HepG2 (cell line): ENCODE measurements at regions not wholly inside any gene's neighbourhood (a gene's known extent, or its start where the extent isn't known, plus 50 kb on each side); places are given as distances from the start of the nearest gene placed in this dataset.

Experiments
- ATAC-seq: fragments of 200-7000 bp; cut with Tn5 transposase; 3 replicates; pipeline ENCODE4 v1.9.1; 2020; ENCODE audit warnings: mild to moderate bottlenecking, moderate library complexity
- BruUV-seq: library from RNA; stranded (reverse); fragments of 400-500 nt; replicated peaks from 2 replicates; lab custom pipeline; 2021; lab: Mats Ljungman, UMichigan
- CTCF ChIA-PET: fragments of 300-600 bp; formaldehyde crosslinking; extraction: SDS; loops from one replicate; lab custom pipeline; 2021; ENCODE audit warnings: low total read pairs, inconsistent platforms, low intra/inter-chr PET ratio; lab: Yijun Ruan, JAX
- POLR2A ChIA-PET: fragments of 350-600 bp; sonication (Branson Sonifier 250); formaldehyde crosslinking; loops from one replicate; lab custom pipeline; 2020; ENCODE audit warnings: antibody characterized with exemption, inconsistent platforms; lab: Yijun Ruan, JAX
- DNase-seq: peaks from one replicate; pipeline ENCODE4 v3.0.0-alpha.2; 2015; ENCODE audit warnings: low spot score
- FAIRE-seq: peaks from 3 replicates; lab custom pipeline; 2011; peaks lifted over from hg19 to GRCh38; lab: Jason Lieb, UNC
- H2AFZ ChIP-seq: one replicate; pipeline ENCODE4 v1.6.1; 2011; ENCODE audit warnings: low read length, inconsistent platforms
- H3K27ac ChIP-seq: fragments of 300-600 bp; 3 replicates; pipeline ENCODE4 v1.8.0; 2011; ENCODE audit warnings: mixed run types, mild to moderate bottlenecking, mixed read lengths, low read length, inconsistent platforms; ENCODE audit not compliant: insufficient read depth; ENCODE audit errors: extremely low read length
- H3K27me3 ChIP-seq, 2 experiments: fragments of 200-600 bp in 1 of 2; 2 replicates in 1 of 2; 3 replicates in 1 of 2; pipeline versions ENCODE4 v1.6.0 to v1.8.0; 2011; ENCODE audit warnings: low read length in 2 of 2, mild to moderate bottlenecking in 2 of 2, moderate library complexity in 2 of 2, inconsistent platforms in 1 of 2; ENCODE audit not compliant: insufficient read depth in 2 of 2, control insufficient read depth in 1 of 2
- H3K36me3 ChIP-seq, 2 experiments: fragments of 200-600 bp in 1 of 2; replicated peaks in 1 of 2; 2 replicates in 1 of 2; 3 replicates in 1 of 2; pipeline versions ENCODE4 v1.5.1 to v1.8.0; 2011; ENCODE audit warnings: low read length in 2 of 2, inconsistent platforms in 1 of 2; ENCODE audit not compliant: insufficient read depth in 2 of 2, control insufficient read depth in 1 of 2
- H3K4me1 ChIP-seq: 2 replicates; pipeline ENCODE4 v1.5.1; 2012; ENCODE audit warnings: low read length, inconsistent platforms; ENCODE audit not compliant: insufficient read depth
- H3K4me2 ChIP-seq: 2 replicates; pipeline ENCODE4 v1.6.0; 2011; ENCODE audit warnings: low read depth, low read length, inconsistent platforms
- H3K4me3 ChIP-seq, 3 experiments: fragments of 200-600 bp in 1 of 3; sonication (generic), shearing (Covaris generic) in 1 of 3; replicated peaks in 1 of 3; 2 replicates each; pipeline ENCODE4 v1.5.1; 2011 to 2016; ENCODE audit warnings: low read length in 3 of 3, inconsistent platforms in 2 of 3, low read depth in 2 of 3, mild to moderate bottlenecking in 2 of 3, control low read depth in 1 of 3, mixed read lengths in 1 of 3; ENCODE audit not compliant: insufficient read depth in 1 of 3
- H3K79me2 ChIP-seq: one replicate; pipeline ENCODE4 v1.6.1; 2011; ENCODE audit warnings: low read length, inconsistent platforms; ENCODE audit not compliant: insufficient read depth
- H3K9ac ChIP-seq: 2 replicates; pipeline ENCODE4 v1.6.0; 2011; ENCODE audit warnings: mild to moderate bottlenecking, low read depth, low read length, inconsistent platforms; ENCODE audit not compliant: insufficient read depth
- H3K9me3 ChIP-seq: 2 replicates; pipeline ENCODE4 v1.5.1; 2012; ENCODE audit warnings: mild to moderate bottlenecking, low read length
- H4K20me1 ChIP-seq: 2 replicates; pipeline ENCODE4 v1.6.0; 2011; ENCODE audit warnings: inconsistent platforms, mild to moderate bottlenecking, low read length, moderate library complexity; ENCODE audit not compliant: insufficient read depth
- ATRX ChIP-seq: sonication (generic); formaldehyde crosslinking; IDR thresholded peaks from 2 replicates; pipeline ENCODE4 v1.4.0; 2020; ENCODE audit warnings: missing genetic modification reagents, borderline replicate concordance
- BCL6 ChIP-seq: IDR thresholded peaks from 2 replicates; pipeline ENCODE4 v1.6.1; 2016; ENCODE audit warnings: missing genetic modification reagents, missing compliant biosample characterization
- DNMT1 ChIP-seq: sonication (generic); formaldehyde crosslinking; IDR thresholded peaks from 2 replicates; pipeline ENCODE4 v1.5.1; 2020; ENCODE audit warnings: mild to moderate bottlenecking, missing genetic modification reagents
- EZH2 ChIP-seq: conservative IDR thresholded peaks from 2 replicates; pipeline ENCODE4 v1.6.1; 2012; ENCODE audit warnings: mild to moderate bottlenecking, low read depth, low read length, moderate library complexity
- FOXA3 ChIP-seq: IDR thresholded peaks from 2 replicates; pipeline ENCODE4 v1.6.1; 2016; ENCODE audit warnings: missing genetic modification reagents, missing compliant biosample characterization
- JDP2 ChIP-seq: sonication (generic); formaldehyde crosslinking; IDR thresholded peaks from 2 replicates; pipeline ENCODE4 v1.8.1; 2022; ENCODE audit warnings: missing genetic modification reagents, borderline replicate concordance
- MXI1 ChIP-seq: IDR thresholded peaks from 3 replicates; pipeline ENCODE4 v1.6.1; 2012; ENCODE audit warnings: low read depth, low read length, inconsistent platforms, borderline replicate concordance
- PLRG1 ChIP-seq: fragments of 450-650 bp; conservative IDR thresholded peaks from 2 replicates; pipeline ENCODE4 v1.6.1; 2016
- POLR2AphosphoS2 ChIP-seq: IDR thresholded peaks from 2 replicates; pipeline ENCODE4 v1.6.1; 2011; ENCODE audit warnings: low read depth, low read length, improper control_type of control experiment
- PPARG ChIP-seq: conservative IDR thresholded peaks from 2 replicates; pipeline ENCODE4 v1.6.1; 2016; ENCODE audit warnings: missing biosample characterization, missing genetic modification reagents
- RARA ChIP-seq: IDR thresholded peaks from 2 replicates; pipeline ENCODE4 v1.6.1; 2016; ENCODE audit warnings: missing genetic modification reagents, missing compliant biosample characterization
- SKI ChIP-seq: fragments of 450-650 bp; IDR thresholded peaks from one replicate; pipeline ENCODE4 v1.6.1; 2018; ENCODE audit warnings: mild to moderate bottlenecking; ENCODE audit not compliant: partially characterized antibody
- WIZ ChIP-seq: sonication (generic); formaldehyde crosslinking; IDR thresholded peaks from 2 replicates; pipeline ENCODE4 v1.5.1; 2020; ENCODE audit warnings: mild to moderate bottlenecking, missing genetic modification reagents
- ZNF17 ChIP-seq: sonication (generic); formaldehyde crosslinking; IDR thresholded peaks from 2 replicates; pipeline ENCODE4 v1.5.0; 2020; ENCODE audit warnings: mild to moderate bottlenecking, missing genetic modification reagents
- ZNF33A ChIP-seq: sonication (generic); formaldehyde crosslinking; IDR thresholded peaks from 2 replicates; pipeline ENCODE4 v1.5.1; 2020; ENCODE audit warnings: missing genetic modification reagents, mild to moderate bottlenecking, moderate library complexity, borderline replicate concordance
- ZNF343 ChIP-seq: sonication (generic); formaldehyde crosslinking; IDR thresholded peaks from 2 replicates; pipeline ENCODE4 v1.4.0; 2020; ENCODE audit warnings: mild to moderate bottlenecking, missing genetic modification reagents
- ZNF644 ChIP-seq: IDR thresholded peaks from 2 replicates; pipeline ENCODE4 v1.6.1; 2016; ENCODE audit warnings: low read depth
- ZNF670 ChIP-seq: sonication (generic); formaldehyde crosslinking; IDR thresholded peaks from 2 replicates; pipeline ENCODE4 v1.8.0; 2022; ENCODE audit warnings: mild to moderate bottlenecking, missing genetic modification reagents, borderline replicate concordance
- ZNF772 ChIP-seq: sonication (generic); formaldehyde crosslinking; IDR thresholded peaks from 2 replicates; pipeline ENCODE4 v1.5.0; 2020; ENCODE audit warnings: mild to moderate bottlenecking, missing genetic modification reagents
- in situ Hi-C: cut with HindIII; loops from 2 replicates; pipeline ENCODE4 v1.10.0; 2017; ENCODE audit warnings: low pct_unique_long_range_greater_than_20kb; ENCODE audit not compliant: extremely low pct_ligation_motif_present
- intact Hi-C: fragments of 100-400 bp; cut with micrococcal nuclease; formaldehyde crosslinking; loops from one replicate; pipeline ENCODE4 v1.10.0; 2022; ENCODE audit not compliant: unreplicated experiment
- TF ChIP-seq, protein P1 (sequence below): sonication (generic); formaldehyde crosslinking; IDR thresholded peaks from 2 replicates; pipeline ENCODE4 v1.8.1; 2022; ENCODE audit warnings: mild to moderate bottlenecking, missing genetic modification reagents
- TF ChIP-seq, protein P2 (sequence below): sonication (generic); formaldehyde crosslinking; IDR thresholded peaks from 2 replicates; pipeline ENCODE4 v1.4.0; 2020; ENCODE audit warnings: missing genetic modification reagents
- TF ChIP-seq, protein P3 (sequence below): sonication (generic); formaldehyde crosslinking; conservative IDR thresholded peaks from 2 replicates; pipeline ENCODE4 v1.4.0; 2020; ENCODE audit warnings: missing genetic modification reagents

DNA sequence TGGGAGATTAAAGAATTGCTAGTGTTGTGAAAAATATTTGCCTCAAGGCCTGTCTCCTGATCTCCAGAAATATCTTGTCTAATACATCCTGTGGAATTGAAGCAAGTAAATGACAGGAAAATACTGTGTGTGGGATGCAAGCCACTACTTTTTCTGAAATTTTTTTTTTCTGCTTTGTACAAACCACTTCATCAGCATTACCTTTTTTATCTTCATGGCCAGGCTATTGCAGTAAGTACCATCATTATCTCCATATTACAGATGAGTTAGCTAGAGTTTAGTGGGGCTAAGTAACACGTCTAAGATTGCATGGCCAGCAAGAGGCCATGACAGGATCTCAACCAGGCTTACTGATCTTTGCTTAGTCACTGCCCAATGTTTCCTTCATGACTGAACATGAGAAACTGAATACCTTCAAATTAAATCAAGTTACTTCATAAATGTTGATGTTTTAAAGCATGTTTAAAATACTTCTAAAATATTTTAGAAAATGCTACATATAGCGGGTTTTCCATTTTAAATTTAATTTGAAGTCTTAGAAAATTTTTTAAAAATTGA, 273.7 kb downstream of the SLC6A15 start (continued):
- no peak for TF ChIP-seq BCL6 (CRISPR knock-in tag)
- TF ChIP-seq ATRX, result no peak
- TF ChIP-seq WIZ (CRISPR knock-in tag), result no peak

DNA sequence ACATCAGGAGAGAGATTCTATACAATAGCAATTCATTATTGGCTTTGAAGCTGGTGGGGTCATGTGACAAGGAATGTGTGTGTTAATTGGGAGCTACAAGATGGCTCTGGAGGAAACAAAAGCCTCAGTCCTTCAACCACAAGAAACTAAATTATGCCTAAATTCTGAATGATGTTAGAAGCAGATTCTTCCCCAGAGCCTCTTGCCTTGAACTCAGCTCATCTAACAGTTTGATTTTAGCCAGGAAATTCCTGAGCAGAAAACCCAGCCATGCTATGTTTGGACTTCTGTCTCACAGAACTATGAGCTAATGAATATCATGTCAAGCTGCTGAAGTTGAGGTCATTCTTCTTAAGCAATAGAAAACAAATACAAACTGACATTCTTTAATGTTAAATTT, 274.7 kb downstream of the SLC6A15 start:
- Histone ChIP-seq H3K79me2 (no peaks in the 10 kb centered on the region), H3K36me3 (no peaks in the 10 kb centered on the region), H3K27me3 (no peaks in the 10 kb centered on the region), H2AFZ (no peak overlapping the region), H3K4me3 (no peak overlapping the region), H3K9ac (no peak overlapping the region), H3K9me3 (no peaks in the 10 kb centered on the region), H3K4me2 (no peak overlapping the region), H3K27ac (no peak overlapping the region), H4K20me1 (no peaks in the 10 kb centered on the region), H3K4me1 (no peaks in the 10 kb centered on the region)
- TF ChIP-seq ZNF772 (no peak), ZNF33A (CRISPR knock-in tag) (no peak), EZH2 (no peak), PLRG1 (no peak), ZNF644 (CRISPR knock-in tag) (no peak), ZNF17 (CRISPR knock-in tag) (no peak), JDP2 (CRISPR knock-in tag) (no peak), PPARG (CRISPR knock-in tag) (no peak), SKI (no peak), MXI1 (no peak), ZNF343 (no peak), FOXA3 (CRISPR knock-in tag) (no peak), ZNF670 (CRISPR knock-in tag) (no peak), POLR2AphosphoS2 (no peak), RARA (CRISPR knock-in tag) (no peak), DNMT1 (CRISPR knock-in tag) (no peak)
- TF ChIP-seq, protein P1, sequence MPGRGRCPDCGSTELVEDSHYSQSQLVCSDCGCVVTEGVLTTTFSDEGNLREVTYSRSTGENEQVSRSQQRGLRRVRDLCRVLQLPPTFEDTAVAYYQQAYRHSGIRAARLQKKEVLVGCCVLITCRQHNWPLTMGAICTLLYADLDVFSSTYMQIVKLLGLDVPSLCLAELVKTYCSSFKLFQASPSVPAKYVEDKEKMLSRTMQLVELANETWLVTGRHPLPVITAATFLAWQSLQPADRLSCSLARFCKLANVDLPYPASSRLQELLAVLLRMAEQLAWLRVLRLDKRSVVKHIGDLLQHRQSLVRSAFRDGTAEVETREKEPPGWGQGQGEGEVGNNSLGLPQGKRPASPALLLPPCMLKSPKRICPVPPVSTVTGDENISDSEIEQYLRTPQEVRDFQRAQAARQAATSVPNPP, result no peak
- TF ChIP-seq, protein P2, sequence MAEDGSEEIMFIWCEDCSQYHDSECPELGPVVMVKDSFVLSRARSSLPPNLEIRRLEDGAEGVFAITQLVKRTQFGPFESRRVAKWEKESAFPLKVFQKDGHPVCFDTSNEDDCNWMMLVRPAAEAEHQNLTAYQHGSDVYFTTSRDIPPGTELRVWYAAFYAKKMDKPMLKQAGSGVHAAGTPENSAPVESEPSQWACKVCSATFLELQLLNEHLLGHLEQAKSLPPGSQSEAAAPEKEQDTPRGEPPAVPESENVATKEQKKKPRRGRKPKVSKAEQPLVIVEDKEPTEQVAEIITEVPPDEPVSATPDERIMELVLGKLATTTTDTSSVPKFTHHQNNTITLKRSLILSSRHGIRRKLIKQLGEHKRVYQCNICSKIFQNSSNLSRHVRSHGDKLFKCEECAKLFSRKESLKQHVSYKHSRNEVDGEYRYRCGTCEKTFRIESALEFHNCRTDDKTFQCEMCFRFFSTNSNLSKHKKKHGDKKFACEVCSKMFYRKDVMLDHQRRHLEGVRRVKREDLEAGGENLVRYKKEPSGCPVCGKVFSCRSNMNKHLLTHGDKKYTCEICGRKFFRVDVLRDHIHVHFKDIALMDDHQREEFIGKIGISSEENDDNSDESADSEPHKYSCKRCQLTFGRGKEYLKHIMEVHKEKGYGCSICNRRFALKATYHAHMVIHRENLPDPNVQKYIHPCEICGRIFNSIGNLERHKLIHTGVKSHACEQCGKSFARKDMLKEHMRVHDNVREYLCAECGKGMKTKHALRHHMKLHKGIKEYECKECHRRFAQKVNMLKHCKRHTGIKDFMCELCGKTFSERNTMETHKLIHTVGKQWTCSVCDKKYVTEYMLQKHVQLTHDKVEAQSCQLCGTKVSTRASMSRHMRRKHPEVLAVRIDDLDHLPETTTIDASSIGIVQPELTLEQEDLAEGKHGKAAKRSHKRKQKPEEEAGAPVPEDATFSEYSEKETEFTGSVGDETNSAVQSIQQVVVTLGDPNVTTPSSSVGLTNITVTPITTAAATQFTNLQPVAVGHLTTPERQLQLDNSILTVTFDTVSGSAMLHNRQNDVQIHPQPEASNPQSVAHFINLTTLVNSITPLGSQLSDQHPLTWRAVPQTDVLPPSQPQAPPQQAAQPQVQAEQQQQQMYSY (CRISPR knock-in tag), result no peak
- TF ChIP-seq, protein P3, sequence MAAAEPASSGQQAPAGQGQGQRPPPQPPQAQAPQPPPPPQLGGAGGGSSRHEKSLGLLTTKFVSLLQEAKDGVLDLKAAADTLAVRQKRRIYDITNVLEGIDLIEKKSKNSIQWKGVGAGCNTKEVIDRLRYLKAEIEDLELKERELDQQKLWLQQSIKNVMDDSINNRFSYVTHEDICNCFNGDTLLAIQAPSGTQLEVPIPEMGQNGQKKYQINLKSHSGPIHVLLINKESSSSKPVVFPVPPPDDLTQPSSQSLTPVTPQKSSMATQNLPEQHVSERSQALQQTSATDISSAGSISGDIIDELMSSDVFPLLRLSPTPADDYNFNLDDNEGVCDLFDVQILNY (CRISPR knock-in tag), result no peak
- ATAC-seq (no peak), FAIRE-seq (no peak), DNase-seq (no peak)
- ChIA-PET CTCF (no interaction called here), POLR2A (no interaction called here)
- intact Hi-C loops (no loop called here), in situ Hi-C loops (no loop called here)
- BruUV-seq, result no TSS peak
